ENCODE measurements at regions not wholly inside any gene's neighbourhood (a gene's known extent, or its start where the extent isn't known, plus 50 kb on each side); places are given as distances from the start of the nearest gene placed in this dataset.

- ATAC-seq (ENCODE audit: poor library complexity): no peak
- intact Hi-C loops (cut with DNase I): no loop called here
- no peak for DNase-seq
Observed at GRCh38 chr4:123317211-123317610, 79.4 kb upstream of the SPRY1 start.

GRCh38 chr4:123319639-123320038 lies 77.0 kb upstream of the SPRY1 start:
- no peak for ATAC-seq (ENCODE audit: poor library complexity)
- DNase-seq: no peak
- intact Hi-C loops (cut with DNase I): no loop called here

- ATAC-seq (ENCODE audit: poor library complexity) (no peak), DNase-seq (no peak)
- intact Hi-C loops (cut with DNase I): no loop called here
Observed at GRCh38 chr4:123323998-123324397, 72.6 kb upstream of the SPRY1 start.

GRCh38 chr4:123325241-123325681 lies 71.3 kb upstream of the SPRY1 start:
- intact Hi-C loops (cut with DNase I): no loop called here
- DNase-seq (no peak), ATAC-seq (ENCODE audit: poor library complexity) (peak; percentile 27)

- DNase-seq: no peak
- intact Hi-C loops (cut with DNase I): no loop called here
- ATAC-seq (ENCODE audit: poor library complexity): no peak
Observed at GRCh38 chr4:123327346-123327745, 69.2 kb upstream of the SPRY1 start.

GRCh38 chr4:123327846-123328429 lies 68.7 kb upstream of the SPRY1 start:
- ATAC-seq (ENCODE audit: poor library complexity) (no peak), DNase-seq (no peak)
- intact Hi-C loops (cut with DNase I): no loop called here

- intact Hi-C loops (cut with DNase I): no loop called here
Observed at GRCh38 chr4:123338715-123339114, 57.9 kb upstream of the SPRY1 start.

GRCh38 chr4:123339507-123340380 lies 56.9 kb upstream of the SPRY1 start:
- intact Hi-C loops (cut with DNase I): no loop called here
- DNase-seq: no peak
- no peak for ATAC-seq (ENCODE audit: poor library complexity)

More at GRCh38 chr4:123338715-123339114, 57.9 kb upstream of the SPRY1 start:
- ATAC-seq (ENCODE audit: poor library complexity) (no peak), DNase-seq (no peak)

- no peak for DNase-seq
- peak; percentile 29 for ATAC-seq (ENCODE audit: poor library complexity)
- intact Hi-C loops (cut with DNase I): no loop called here
Observed at GRCh38 chr4:123340381-123340701, 56.3 kb upstream of the SPRY1 start.

- intact Hi-C loops (cut with DNase I): no loop called here
- no peak for DNase-seq
- no peak for ATAC-seq (ENCODE audit: poor library complexity)
Observed at GRCh38 chr4:123342498-123342897, 54.1 kb upstream of the SPRY1 start.

GRCh38 chr4:123343400-123344041 lies 53.1 kb upstream of the SPRY1 start:
- ATAC-seq (ENCODE audit: poor library complexity): no peak
- intact Hi-C loops (cut with DNase I): no loop called here
- DNase-seq: no peak

- ATAC-seq (ENCODE audit: poor library complexity) (no peak), DNase-seq (no peak)
- intact Hi-C loops (cut with DNase I): no loop called here
Observed at GRCh38 chr4:123345137-123345934, 51.3 kb upstream of the SPRY1 start.

- ATAC-seq (ENCODE audit: poor library complexity) (no peak), DNase-seq (no peak)
- intact Hi-C loops (cut with DNase I): no loop called here
Observed at GRCh38 chr4:123345935-123346300, 50.7 kb upstream of the SPRY1 start.

GRCh38 chr4:123346330-123346940 lies 50.2 kb upstream of the SPRY1 start:
- ATAC-seq (ENCODE audit: poor library complexity): no peak
- DNase-seq: no peak
- intact Hi-C loops (cut with DNase I): no loop called here
